ENCODE measurements at regions not wholly inside any gene's neighbourhood (a gene's known extent, or its start where the extent isn't known, plus 50 kb on each side); places are given as distances from the start of the nearest gene placed in this dataset.

- TF ChIP-seq PATZ1 (CRISPR knock-in tag; IDR thresholded peaks at IDR 0.05; ENCODE audit: borderline replicate concordance), result no peak
- TF ChIP-seq ZNF70 (CRISPR knock-in tag; IDR thresholded peaks at IDR 0.05), result no peak
- TF ChIP-seq RARB (CRISPR knock-in tag; IDR thresholded peaks at IDR 0.05), result no peak
- no peak for TF ChIP-seq ESRRG (CRISPR knock-in tag; IDR thresholded peaks at IDR 0.05)
- no peak for TF ChIP-seq TOX (CRISPR knock-in tag; IDR thresholded peaks at IDR 0.05; ENCODE audit: borderline replicate concordance)
- TF ChIP-seq OSR1 (CRISPR knock-in tag; IDR thresholded peaks at IDR 0.05), result no peak
These were observed 126.8 kb upstream of the FAM20C start for GRCh38 chr7:65554-65953.
